ENCODE measurements at regions not wholly inside any gene's neighbourhood (a gene's known extent, or its start where the extent isn't known, plus 50 kb on each side); places are given as distances from the start of the nearest gene placed in this dataset.
A peak's percentile ranks its signal among the peaks of the same experiment; 100 is the strongest.

GRCh38 chr15:80323285-80323684 is 71.3 kb upstream of the CTXND1 start:
- TF ChIP-seq, protein P1, sequence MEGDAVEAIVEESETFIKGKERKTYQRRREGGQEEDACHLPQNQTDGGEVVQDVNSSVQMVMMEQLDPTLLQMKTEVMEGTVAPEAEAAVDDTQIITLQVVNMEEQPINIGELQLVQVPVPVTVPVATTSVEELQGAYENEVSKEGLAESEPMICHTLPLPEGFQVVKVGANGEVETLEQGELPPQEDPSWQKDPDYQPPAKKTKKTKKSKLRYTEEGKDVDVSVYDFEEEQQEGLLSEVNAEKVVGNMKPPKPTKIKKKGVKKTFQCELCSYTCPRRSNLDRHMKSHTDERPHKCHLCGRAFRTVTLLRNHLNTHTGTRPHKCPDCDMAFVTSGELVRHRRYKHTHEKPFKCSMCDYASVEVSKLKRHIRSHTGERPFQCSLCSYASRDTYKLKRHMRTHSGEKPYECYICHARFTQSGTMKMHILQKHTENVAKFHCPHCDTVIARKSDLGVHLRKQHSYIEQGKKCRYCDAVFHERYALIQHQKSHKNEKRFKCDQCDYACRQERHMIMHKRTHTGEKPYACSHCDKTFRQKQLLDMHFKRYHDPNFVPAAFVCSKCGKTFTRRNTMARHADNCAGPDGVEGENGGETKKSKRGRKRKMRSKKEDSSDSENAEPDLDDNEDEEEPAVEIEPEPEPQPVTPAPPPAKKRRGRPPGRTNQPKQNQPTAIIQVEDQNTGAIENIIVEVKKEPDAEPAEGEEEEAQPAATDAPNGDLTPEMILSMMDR (conservative IDR thresholded peaks at IDR 0.05 in 1 of 2, IDR thresholded peaks at IDR 0.05 in 1 of 2; ENCODE audit: low read depth in 1 of 2, low read length in 2 of 2): peak; percentile 25 to 32
- no peak for TF ChIP-seq EZH2 (IDR thresholded peaks at IDR 0.05; ENCODE audit: low read length, missing control alignments)

Data from fibroblast of lung (primary cell).